ENCODE measurements at regions not wholly inside any gene's neighbourhood (a gene's known extent, or its start where the extent isn't known, plus 50 kb on each side); places are given as distances from the start of the nearest gene placed in this dataset.
"Not testable (repeated sequence)": the region's sequence is repeated elsewhere in the genome, so short reads cannot be mapped to it uniquely, and the experiment has no call there.

GRCh38 chr6:144781836-144782235, 496.7 kb downstream of the UTRN start:
- no peak for DNase-seq

DNA sequence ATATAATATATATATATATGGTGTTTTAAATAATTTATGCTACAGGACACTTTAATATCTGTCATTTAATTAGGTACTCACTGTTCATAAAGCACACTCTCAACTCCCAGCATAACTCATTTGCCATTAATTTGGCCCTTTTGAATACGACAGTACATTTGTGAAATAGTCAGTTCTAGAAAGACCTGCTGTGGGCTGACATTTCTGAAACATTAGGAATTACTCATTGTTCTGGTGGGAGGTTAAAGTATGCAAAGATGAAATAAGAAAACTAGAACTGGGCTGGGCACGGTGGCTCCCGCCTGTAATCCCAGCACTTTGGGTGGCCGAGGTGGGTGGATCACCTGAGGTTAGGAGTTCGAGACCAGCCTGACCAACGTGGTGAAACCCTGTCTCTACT, 497.5 kb downstream of the UTRN start:
- no peak for DNase-seq

DNA sequence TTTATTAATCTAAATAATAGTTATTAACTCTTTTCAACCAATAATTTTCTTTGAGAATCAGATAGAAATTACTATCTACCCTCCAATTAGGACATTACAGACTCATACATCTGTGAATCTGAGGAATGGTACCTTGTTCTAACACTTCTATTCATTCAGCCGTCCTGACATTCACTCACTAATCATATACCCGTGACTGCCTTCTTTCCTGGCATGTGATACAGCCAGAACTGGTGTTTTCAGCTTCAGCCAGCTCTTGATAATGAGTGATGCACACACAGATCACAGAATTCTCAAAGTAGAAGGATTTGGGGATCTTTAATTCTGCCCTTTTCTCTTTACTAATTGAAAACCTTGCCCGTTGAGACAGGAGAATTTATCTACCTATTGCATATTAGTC, 499.9 kb downstream of the UTRN start:
- no peak for DNase-seq

DNA sequence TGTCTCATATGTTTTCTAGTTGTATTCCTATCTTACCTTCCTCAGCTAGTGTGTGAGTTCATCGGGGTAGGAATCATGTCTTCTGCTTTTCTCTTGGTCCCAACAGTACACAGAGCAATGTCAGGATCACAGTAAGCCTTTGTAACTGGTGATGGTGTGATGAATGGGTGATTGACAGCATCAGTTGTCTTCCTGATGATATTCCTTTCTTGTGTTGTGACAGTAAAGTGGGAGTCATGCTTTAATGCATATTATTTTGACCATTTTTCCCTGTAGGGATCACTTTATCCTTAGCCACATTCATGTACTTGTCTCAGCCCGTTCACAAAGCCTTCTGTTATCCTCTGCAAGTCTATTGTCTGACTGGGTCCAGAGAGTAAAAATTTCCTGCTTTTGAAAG, 501.7 kb downstream of the UTRN start:
- DNase-seq, result no peak

GRCh38 chr6:144793744-144794143, 508.6 kb downstream of the UTRN start:
- no peak for DNase-seq

DNA sequence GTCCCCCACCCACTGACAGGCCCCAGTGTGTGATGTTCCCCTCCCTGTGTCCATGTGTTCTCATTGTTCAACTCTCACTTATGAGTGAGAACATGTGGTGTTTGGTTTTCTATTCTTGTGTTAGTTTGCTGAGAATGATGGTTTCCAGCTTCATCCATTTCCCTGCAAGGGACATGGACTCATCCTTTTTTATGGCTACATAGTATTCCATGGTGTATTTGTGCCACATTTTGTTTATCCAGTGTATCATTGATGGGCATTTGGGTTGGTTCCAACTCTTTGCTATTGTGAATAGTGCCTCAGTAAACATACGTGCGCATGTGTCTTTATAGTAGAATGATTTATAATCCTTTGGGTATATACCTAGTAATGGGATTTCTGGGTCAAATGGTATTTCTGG, 509.9 kb downstream of the UTRN start:
- DNase-seq, result not testable (repeated sequence)

DNA sequence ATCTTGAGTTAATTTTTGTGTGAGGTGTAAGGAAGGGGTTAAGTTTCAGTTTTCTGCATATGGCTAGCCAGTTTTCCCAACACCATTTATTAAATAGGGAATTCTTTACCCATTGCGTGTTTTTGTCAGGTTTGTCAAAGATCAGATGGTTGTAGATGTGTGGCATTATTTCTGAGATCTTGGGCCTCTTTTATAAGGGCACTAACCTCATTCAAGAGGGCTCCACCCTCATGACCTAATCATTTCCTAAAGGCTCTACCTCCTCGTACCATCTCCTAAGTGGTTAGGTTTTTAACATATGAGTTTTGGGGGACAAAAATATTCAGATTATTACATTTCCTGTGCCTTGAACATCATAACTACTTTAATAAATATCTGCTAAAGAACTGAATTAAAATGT, 510.9 kb downstream of the UTRN start:
- no peak for DNase-seq

DNA sequence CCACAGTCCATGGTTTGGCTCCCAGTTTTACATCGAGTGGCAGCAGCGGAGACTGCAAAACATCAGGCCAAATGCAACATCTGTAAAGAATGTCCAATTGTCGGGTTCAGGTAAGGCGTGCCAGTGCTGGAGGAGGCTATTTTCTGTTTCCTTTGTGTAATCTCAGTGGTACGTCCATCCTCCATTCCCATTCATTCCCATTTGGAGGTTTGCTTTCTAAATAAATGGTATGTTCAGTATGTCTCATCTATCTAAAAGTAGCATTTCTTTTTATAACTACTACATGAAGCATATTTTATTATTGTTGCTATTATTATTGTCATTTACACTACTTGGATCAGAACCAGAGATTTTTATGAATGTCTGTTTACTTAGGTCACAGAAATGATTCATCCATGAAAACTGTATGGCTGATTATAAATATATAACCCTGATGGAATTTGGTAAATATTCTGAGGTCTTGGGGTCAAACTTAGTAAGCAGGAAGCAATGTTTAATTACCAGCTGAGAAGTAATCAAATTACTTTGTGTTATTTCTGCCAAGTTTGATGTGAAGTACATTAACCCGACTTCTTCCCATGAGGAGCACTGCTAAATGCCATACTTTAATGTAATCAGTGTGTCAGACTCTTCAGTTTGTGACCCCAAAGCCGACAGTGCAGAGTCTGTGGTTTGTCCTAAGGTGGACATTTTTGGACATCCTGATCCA, 512.9 kb downstream of the UTRN start:
- DNase-seq, result no peak

- DNase-seq, result no peak
Measured at GRCh38 chr6:144804246-144804790, 519.2 kb downstream of the UTRN start.

GRCh38 chr6:144805049-144805448, 519.9 kb downstream of the UTRN start:
- no peak for DNase-seq

GRCh38 chr6:144806222-144806621, 521.1 kb downstream of the UTRN start:
- DNase-seq, result no peak

- DNase-seq, result no peak
Measured at GRCh38 chr6:144809120-144809519, 524.0 kb downstream of the UTRN start.

DNA sequence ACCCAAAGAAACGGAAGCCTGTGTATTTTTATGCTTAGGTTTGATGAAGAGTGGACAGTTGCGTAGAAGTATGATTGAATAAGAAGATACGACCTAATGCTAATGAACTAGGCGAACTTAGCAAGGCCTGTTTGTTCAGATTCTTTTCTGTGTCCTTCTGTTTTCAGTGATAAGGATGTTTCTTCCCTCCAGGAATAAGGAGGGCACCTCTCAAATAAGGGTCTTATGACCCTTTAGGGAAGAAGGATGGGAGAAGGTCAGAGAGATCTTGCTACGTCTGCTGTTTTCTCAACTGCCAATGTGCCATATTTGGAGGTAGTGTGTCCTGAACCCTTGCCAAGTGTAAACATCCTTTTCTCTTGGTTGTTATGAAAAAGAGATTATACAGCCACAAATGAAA, 524.8 kb downstream of the UTRN start:
- DNase-seq, result no peak

DNA sequence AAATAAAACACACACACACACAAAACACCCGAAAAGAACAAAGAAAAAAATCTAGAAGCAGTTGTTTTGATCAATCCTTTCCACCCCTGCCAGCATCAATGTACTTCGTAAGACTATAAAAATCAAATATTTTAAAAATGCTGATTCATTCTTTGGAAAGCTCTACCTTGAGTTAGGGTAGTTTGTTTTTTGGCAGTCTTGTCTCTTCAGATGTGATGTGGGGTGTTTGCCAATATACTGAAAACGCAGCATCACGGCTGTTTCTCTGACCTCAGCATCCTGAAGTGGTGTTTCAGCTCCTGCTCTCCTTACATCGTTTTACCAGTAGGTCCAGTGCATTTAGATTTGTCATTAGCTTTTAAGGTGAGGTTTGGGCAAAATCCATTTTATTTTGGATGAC, 526.0 kb downstream of the UTRN start:
- no peak for DNase-seq

GRCh38 chr6:144816936-144817335, 531.8 kb downstream of the UTRN start:
- DNase-seq, result no peak

DNA sequence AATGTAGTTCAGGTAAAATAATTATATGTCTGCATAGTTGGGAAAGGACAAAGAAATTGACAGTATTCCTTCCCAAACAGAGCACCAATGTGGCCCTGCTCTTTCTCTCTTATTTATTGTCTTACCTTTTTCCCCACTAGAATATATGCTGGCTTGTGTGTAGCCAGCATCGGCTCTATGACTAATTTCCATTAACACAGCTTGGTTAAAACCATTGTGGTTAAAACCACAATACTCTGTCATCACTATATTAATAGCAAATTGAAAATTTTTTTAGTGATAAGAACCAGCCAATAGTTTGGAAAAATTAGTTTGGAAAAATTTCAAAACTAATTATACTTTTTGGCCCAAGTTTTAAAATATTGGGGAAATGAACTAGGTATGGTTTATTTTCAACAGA, 535.1 kb downstream of the UTRN start:
- DNase-seq, result no peak

DNA sequence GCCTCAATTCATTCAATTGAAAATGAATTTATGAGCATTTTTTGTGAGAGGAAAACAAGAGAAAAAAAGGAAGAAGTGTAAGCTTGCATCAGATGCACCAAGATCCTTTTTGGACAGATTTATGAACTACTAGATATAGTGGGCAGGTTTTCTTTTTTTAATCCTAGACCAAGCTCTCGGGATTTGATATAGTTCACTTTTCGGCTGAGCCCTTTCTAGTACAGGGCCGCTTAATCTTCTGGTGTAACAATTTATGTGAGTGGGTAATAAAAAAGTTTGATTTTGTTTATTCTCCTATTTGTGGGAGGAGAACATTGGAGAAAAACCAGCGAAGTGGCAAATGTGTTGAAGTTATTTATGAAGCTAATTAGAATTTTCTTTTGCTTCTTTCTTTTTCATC, 538.0 kb downstream of the UTRN start:
- no peak for DNase-seq

GRCh38 chr6:144824018-144824417, 538.9 kb downstream of the UTRN start:
- no peak for DNase-seq

DNA sequence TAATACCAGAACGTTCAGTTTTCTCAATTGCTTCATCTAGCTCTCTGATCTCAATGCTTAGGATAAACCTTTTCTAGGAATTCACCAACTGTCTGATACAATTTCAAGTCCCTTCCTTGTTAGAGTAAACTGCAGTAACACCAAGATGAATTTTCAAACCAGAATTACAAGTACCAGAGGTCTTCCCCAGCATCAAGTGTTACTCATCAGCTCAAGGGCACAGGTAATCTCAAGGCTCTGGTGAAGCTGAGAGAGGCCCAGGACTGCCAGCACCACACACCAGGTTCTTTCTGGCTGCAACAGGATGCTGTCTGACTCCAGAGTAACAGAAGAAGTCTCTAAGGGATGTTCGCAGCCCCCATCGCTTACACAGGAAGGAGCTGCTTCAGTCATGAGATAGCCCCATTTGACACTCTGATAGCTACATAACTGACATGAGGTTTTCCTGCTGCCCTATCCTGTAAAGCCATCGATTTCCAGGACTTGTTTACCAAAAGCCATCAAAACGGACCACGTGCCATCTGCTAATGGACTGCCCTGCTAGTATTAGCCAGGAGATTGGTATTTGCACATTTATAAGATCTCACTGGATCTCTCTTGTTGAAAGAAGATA, 549.4 kb downstream of the UTRN start:
- DNase-seq, result no peak

DNA sequence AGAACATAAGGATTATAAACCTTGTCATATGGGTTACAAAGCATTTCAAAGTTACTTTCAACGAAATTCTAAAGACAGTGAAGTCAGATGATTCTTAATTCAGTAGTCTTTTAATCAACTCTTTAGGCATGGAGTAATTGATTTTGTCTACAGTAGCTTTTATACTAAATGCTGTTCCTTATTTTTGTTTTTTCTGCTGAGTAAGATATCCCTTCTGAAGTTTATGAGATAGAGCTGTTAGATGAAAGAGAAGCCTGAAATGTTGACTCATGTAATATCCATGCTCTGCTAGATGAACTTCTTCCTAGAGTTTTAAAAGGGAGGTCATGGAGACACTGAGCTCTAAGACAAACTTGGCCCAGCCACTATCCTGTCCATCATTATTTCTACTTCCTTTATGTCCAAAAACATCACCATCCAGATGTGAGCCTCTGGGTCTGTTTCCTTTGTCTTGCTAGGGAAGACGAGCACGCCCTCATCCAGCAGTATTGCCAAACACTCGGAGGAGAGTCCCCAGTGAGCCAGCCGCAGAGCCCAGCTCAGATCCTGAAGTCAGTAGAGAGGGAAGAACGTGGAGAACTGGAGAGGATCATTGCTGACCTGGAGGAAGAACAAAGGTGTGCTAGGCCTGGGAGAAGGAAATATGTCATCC, 550.3 kb downstream of the UTRN start:
- DNase-seq, result no peak

- no peak for DNase-seq
Measured at GRCh38 chr6:144840619-144841018, 555.5 kb downstream of the UTRN start.

DNA sequence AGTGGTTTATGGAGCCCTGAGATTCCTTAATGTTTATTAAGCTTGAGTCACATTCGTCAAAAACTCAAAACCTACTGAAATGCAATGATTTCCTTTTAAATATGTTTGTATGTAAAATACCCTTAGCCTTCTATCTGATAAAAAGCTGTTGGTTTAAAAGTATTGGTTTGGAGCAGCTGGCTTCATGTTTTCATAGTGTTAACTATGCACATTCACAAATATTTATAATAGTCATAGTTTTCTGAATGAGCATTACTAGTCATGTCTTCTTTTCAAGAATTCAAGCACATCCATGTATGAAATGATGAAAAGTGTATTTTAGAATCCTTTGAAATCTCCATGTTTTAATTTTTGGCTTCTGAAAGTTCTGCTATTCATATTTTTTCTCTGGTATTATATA, 558.6 kb downstream of the UTRN start:
- DNase-seq, result no peak

GRCh38 chr6:144844596-144844995, 559.5 kb downstream of the UTRN start:
- DNase-seq, result no peak

GRCh38 chr6:144845186-144845585, 560.1 kb downstream of the UTRN start:
- DNase-seq, result no peak

Data from hindlimb muscle (tissue), 1 donor.